Stimulated activated CD4-positive, alpha-beta T cell treated with anti-CD3 and anti-CD28 coated beads, Interleukin-2, amount 100 ng/mL, for 48 hours (primary cell): ENCODE measurements at regions not wholly inside any gene's neighbourhood (a gene's known extent, or its start where the extent isn't known, plus 50 kb on each side); places are given as distances from the start of the nearest gene placed in this dataset.
"Not testable (repeated sequence)": the region's sequence is repeated elsewhere in the genome, so short reads cannot be mapped to it uniquely, and the experiment has no call there.

ENCODE experiments used
- DNase-seq, 2 donors: peaks; one replicate each; pipeline ENCODE4 v3.0.0-alpha.2; 2020

- no peak for DNase-seq
Measured at GRCh38 chr6:85004361-85004995, 240.1 kb upstream of the TBX18 start.

- no peak for DNase-seq
Measured at GRCh38 chr6:85002847-85003246, 238.4 kb upstream of the TBX18 start.

GRCh38 chr6:85000001-85000400 lies 235.6 kb upstream of the TBX18 start:
- no peak for DNase-seq

- DNase-seq: no peak
Measured at GRCh38 chr6:84998223-84998622, 233.8 kb upstream of the TBX18 start.

GRCh38 chr6:84988766-84989165 lies 224.4 kb upstream of the TBX18 start:
- not testable (repeated sequence) for DNase-seq

- DNase-seq: not testable (repeated sequence)
Measured at GRCh38 chr6:84985490-84985889, 221.1 kb upstream of the TBX18 start.

GRCh38 chr6:84979541-84979940 lies 215.1 kb upstream of the TBX18 start:
- no peak for DNase-seq

- no peak for DNase-seq
Measured at GRCh38 chr6:84977363-84977705, 212.9 kb upstream of the TBX18 start.

GRCh38 chr6:84976526-84977362 lies 212.3 kb upstream of the TBX18 start:
- no peak for DNase-seq

- DNase-seq: no peak
Measured at GRCh38 chr6:84975316-84975715, 210.9 kb upstream of the TBX18 start.

- DNase-seq: no peak
Measured at GRCh38 chr6:84973606-84974005, 209.2 kb upstream of the TBX18 start.

- no peak for DNase-seq
Measured at GRCh38 chr6:84967965-84968364, 203.6 kb upstream of the TBX18 start.

- DNase-seq: no peak
Measured at GRCh38 chr6:84967389-84967788, 203.0 kb upstream of the TBX18 start.

- DNase-seq: no peak
Measured at GRCh38 chr6:84953111-84953755, 188.8 kb upstream of the TBX18 start.

GRCh38 chr6:84944926-84945325 lies 180.5 kb upstream of the TBX18 start:
- not testable (repeated sequence) for DNase-seq

GRCh38 chr6:84943905-84944304 lies 179.5 kb upstream of the TBX18 start:
- DNase-seq: no peak

- not testable (repeated sequence) for DNase-seq
Measured at GRCh38 chr6:84941609-84942008, 177.2 kb upstream of the TBX18 start.

GRCh38 chr6:84929212-84929611 lies 164.8 kb upstream of the TBX18 start:
- no peak for DNase-seq

GRCh38 chr6:84927551-84927950 lies 163.2 kb upstream of the TBX18 start:
- no peak for DNase-seq

- no peak for DNase-seq
Measured at GRCh38 chr6:84926189-84927155, 162.1 kb upstream of the TBX18 start.

GRCh38 chr6:84921891-84922290 lies 157.5 kb upstream of the TBX18 start:
- no peak for DNase-seq

- DNase-seq: no peak
Measured at GRCh38 chr6:84920021-84920420, 155.6 kb upstream of the TBX18 start.

- no peak for DNase-seq
Measured at GRCh38 chr6:84916704-84917103, 152.3 kb upstream of the TBX18 start.
